ENCODE measurements at regions not wholly inside any gene's neighbourhood (a gene's known extent, or its start where the extent isn't known, plus 50 kb on each side); places are given as distances from the start of the nearest gene placed in this dataset.
"Not testable (repeated sequence)": the region's sequence is repeated elsewhere in the genome, so short reads cannot be mapped to it uniquely, and the experiment has no call there.

- no peak for TF ChIP-seq ZFX (IDR thresholded peaks at IDR 0.05)
- no peak for TF ChIP-seq CTCF (conservative IDR thresholded peaks at IDR 0.05)
- no peak overlapping the region for H3K27ac ChIP-seq
These were observed 440.4 kb downstream of the RPS6KC1 start for GRCh38 chr1:213491468-213491867.

- H3K27ac ChIP-seq = no peak overlapping the region
- TF ChIP-seq CTCF (conservative IDR thresholded peaks at IDR 0.05) = no peak
These were observed 441.4 kb downstream of the RPS6KC1 start for GRCh38 chr1:213492161-213493041.

GRCh38 chr1:213499444-213499843 lies 448.4 kb downstream of the RPS6KC1 start:
- TF ChIP-seq CTCF (conservative IDR thresholded peaks at IDR 0.05) = no peak
- TF ChIP-seq ZFX (IDR thresholded peaks at IDR 0.05) = no peak
- H3K27ac ChIP-seq = no peak overlapping the region

GRCh38 chr1:213507472-213508223 lies 456.6 kb downstream of the RPS6KC1 start:
- H3K27ac ChIP-seq = no peak overlapping the region
- TF ChIP-seq CTCF (conservative IDR thresholded peaks at IDR 0.05) (no peak), ZFX (IDR thresholded peaks at IDR 0.05) (no peak)

GRCh38 chr1:213511173-213511572 lies 460.1 kb downstream of the RPS6KC1 start:
- no peak overlapping the region for H3K27ac ChIP-seq
- TF ChIP-seq ZFX (IDR thresholded peaks at IDR 0.05) (no peak), CTCF (conservative IDR thresholded peaks at IDR 0.05) (no peak)

GRCh38 chr1:213512316-213512715 lies 461.3 kb downstream of the RPS6KC1 start:
- no peak overlapping the region for H3K27ac ChIP-seq
- no peak for TF ChIP-seq CTCF (conservative IDR thresholded peaks at IDR 0.05)
- no peak for TF ChIP-seq ZFX (IDR thresholded peaks at IDR 0.05)

GRCh38 chr1:213513006-213513405 lies 462.0 kb downstream of the RPS6KC1 start:
- TF ChIP-seq ZFX (IDR thresholded peaks at IDR 0.05) (no peak), CTCF (conservative IDR thresholded peaks at IDR 0.05) (no peak)
- H3K27ac ChIP-seq = no peak overlapping the region

- not testable (repeated sequence) for H3K27ac ChIP-seq
These were observed 463.6 kb downstream of the RPS6KC1 start for GRCh38 chr1:213514408-213515179.
